Astrocyte (in vitro differentiated cells and primary cell): ENCODE measurements at regions not wholly inside any gene's neighbourhood (a gene's known extent, or its start where the extent isn't known, plus 50 kb on each side); places are given as distances from the start of the nearest gene placed in this dataset.

Experiments used
- DNase-seq: peaks from one replicate; pipeline ENCODE4 v3.0.0-alpha.2; 2010; ENCODE audit warnings: low read depth
- FAIRE-seq: peaks from 2 replicates; lab custom pipeline; 2011; peaks lifted over from hg19 to GRCh38; lab: Jason Lieb, UNC
- H2AFZ ChIP-seq: 2 replicates; pipeline ENCODE4 v1.6.0; 2012; ENCODE audit warnings: low read depth, low read length, inconsistent platforms
- H3K27ac ChIP-seq: 2 replicates; pipeline ENCODE4 v1.5.1; 2011; ENCODE audit warnings: low read depth, low read length, inconsistent platforms
- H3K27me3 ChIP-seq: 2 replicates; pipeline ENCODE4 v1.6.0; 2011; ENCODE audit warnings: low read length, inconsistent platforms; ENCODE audit not compliant: insufficient read depth
- H3K36me3 ChIP-seq: 2 replicates; pipeline ENCODE4 v1.5.1; 2011; ENCODE audit warnings: low read length, inconsistent platforms; ENCODE audit not compliant: insufficient read depth
- H3K4me1 ChIP-seq: 2 replicates; pipeline ENCODE4 v1.5.1; 2011; ENCODE audit warnings: low read length, inconsistent platforms; ENCODE audit not compliant: insufficient read depth
- H3K4me2 ChIP-seq: 2 replicates; pipeline ENCODE4 v1.6.0; 2012; ENCODE audit warnings: low read length, inconsistent platforms
- H3K4me3 ChIP-seq: 2 replicates; pipeline ENCODE4 v1.5.1; 2011; ENCODE audit warnings: low read depth, mild to moderate bottlenecking, low read length, inconsistent platforms; ENCODE audit not compliant: insufficient read depth
- H3K79me2 ChIP-seq: 2 replicates; pipeline ENCODE4 v1.6.0; 2012; ENCODE audit warnings: mild to moderate bottlenecking, low read length, inconsistent platforms; ENCODE audit not compliant: insufficient read depth
- H3K9ac ChIP-seq: 2 replicates; pipeline ENCODE4 v1.6.0; 2012; ENCODE audit warnings: mild to moderate bottlenecking, low read length, inconsistent platforms
- H3K9me3 ChIP-seq: 2 replicates; pipeline ENCODE4 v1.5.1; 2012; ENCODE audit warnings: low read depth, mild to moderate bottlenecking, low read length, inconsistent platforms; ENCODE audit not compliant: insufficient read depth
- H4K20me1 ChIP-seq: 2 replicates; pipeline ENCODE4 v1.6.0; 2012; ENCODE audit warnings: low read length, inconsistent platforms; ENCODE audit not compliant: insufficient read depth
- H3K27ac Mint-ChIP-seq: one replicate; pipeline ENCODE4 v1.8.0; 2021; ENCODE audit warnings: mild to moderate bottlenecking, mixed read lengths; ENCODE audit not compliant: unreplicated experiment
- H3K27me3 Mint-ChIP-seq: one replicate; pipeline ENCODE4 v1.8.0; 2021; ENCODE audit warnings: low read depth, mixed read lengths; ENCODE audit not compliant: unreplicated experiment
- H3K36me3 Mint-ChIP-seq: one replicate; pipeline ENCODE4 v1.8.0; 2021; ENCODE audit warnings: low read depth, mixed read lengths; ENCODE audit not compliant: unreplicated experiment
- H3K4me1 Mint-ChIP-seq: one replicate; pipeline ENCODE4 v1.8.0; 2021; ENCODE audit warnings: low read depth, mixed read lengths; ENCODE audit not compliant: unreplicated experiment
- H3K4me3 Mint-ChIP-seq: one replicate; pipeline ENCODE4 v1.8.0; 2021; ENCODE audit warnings: mild to moderate bottlenecking, moderate library complexity, mixed read lengths; ENCODE audit not compliant: unreplicated experiment
- H3K9me3 Mint-ChIP-seq: one replicate; pipeline ENCODE4 v1.8.0; 2021; ENCODE audit warnings: mild to moderate bottlenecking, mixed read lengths; ENCODE audit not compliant: unreplicated experiment
- CTCF ChIP-seq: IDR thresholded peaks from 2 replicates; pipeline ENCODE4 v1.5.1; 2011; ENCODE audit warnings: low read depth, mild to moderate bottlenecking, inconsistent platforms, low read length, moderate library complexity; ENCODE audit not compliant: insufficient read depth
- EZH2 ChIP-seq: IDR thresholded peaks from 2 replicates; pipeline ENCODE4 v1.6.1; 2012; ENCODE audit warnings: mild to moderate bottlenecking, low read length, inconsistent platforms; ENCODE audit not compliant: insufficient read depth

- H3K27me3 ChIP-seq = no peaks in the 10 kb centered on the region
- no peak overlapping the region for H2AFZ ChIP-seq
- Mint-ChIP-seq H3K27me3 (peaks cover 3% of the 10 kb centered on the region), H3K4me3 (no peak overlapping the region), H3K36me3 (peaks cover 1% of the 10 kb centered on the region), H3K4me1 (peaks cover 9% of the 10 kb centered on the region), H3K9me3 (no peaks in the 10 kb centered on the region), H3K27ac (no peak overlapping the region)
- FAIRE-seq = no peak
- no peak overlapping the region for H3K4me2 ChIP-seq
- H3K4me1 ChIP-seq = no peaks in the 10 kb centered on the region
- no peak overlapping the region for H3K4me3 ChIP-seq
- H3K9me3 ChIP-seq = no peaks in the 10 kb centered on the region
- H3K79me2 ChIP-seq = no peaks in the 10 kb centered on the region
- no peaks in the 10 kb centered on the region for H3K36me3 ChIP-seq
- H3K9ac ChIP-seq = no peak overlapping the region
- no peak for TF ChIP-seq EZH2
- TF ChIP-seq CTCF = no peak
- peak; percentile 80 for DNase-seq
- H4K20me1 ChIP-seq = no peaks in the 10 kb centered on the region
- H3K27ac ChIP-seq = no peak overlapping the region
Observed at GRCh38 chr6:89022798-89023197, 57.8 kb upstream of the PNRC1 start.

- Mint-ChIP-seq H3K36me3 (peaks cover 1% of the 10 kb centered on the region), H3K27me3 (peaks cover 2% of the 10 kb centered on the region), H3K4me3 (no peak overlapping the region), H3K27ac (no peak overlapping the region), H3K9me3 (peaks cover 4% of the 10 kb centered on the region), H3K4me1 (peaks cover 9% of the 10 kb centered on the region)
- H3K27ac ChIP-seq = no peak overlapping the region
- TF ChIP-seq EZH2 (no peak), CTCF (no peak)
- H3K27me3 ChIP-seq = no peaks in the 10 kb centered on the region
- no peaks in the 10 kb centered on the region for H3K9me3 ChIP-seq
- DNase-seq (no peak), FAIRE-seq (no peak)
- no peaks in the 10 kb centered on the region for H4K20me1 ChIP-seq
- H3K4me2 ChIP-seq = no peak overlapping the region
- H3K4me1 ChIP-seq = no peaks in the 10 kb centered on the region
- H3K9ac ChIP-seq = no peak overlapping the region
- H3K79me2 ChIP-seq = no peaks in the 10 kb centered on the region
- H2AFZ ChIP-seq = no peak overlapping the region
- H3K36me3 ChIP-seq = no peaks in the 10 kb centered on the region
- H3K4me3 ChIP-seq = no peak overlapping the region
Observed at GRCh38 chr6:89021629-89022028, 58.2 kb upstream of the RNGTT start.

GRCh38 chr6:89015971-89016370 is 52.6 kb upstream of the RNGTT start:
- Mint-ChIP-seq H3K9me3 (peaks cover 4% of the 10 kb centered on the region), H3K36me3 (no peaks in the 10 kb centered on the region)
- no peak for FAIRE-seq

More at GRCh38 chr6:89015971-89016370, 52.6 kb upstream of the RNGTT start:
- no peak overlapping the region for H3K27ac ChIP-seq
- no peaks in the 10 kb centered on the region for H3K9me3 ChIP-seq
- Mint-ChIP-seq H3K4me3 (no peak overlapping the region), H3K27me3 (peaks cover 2% of the 10 kb centered on the region), H3K27ac (no peak overlapping the region), H3K4me1 (no peaks in the 10 kb centered on the region)
- no peaks in the 10 kb centered on the region for H3K79me2 ChIP-seq
- H3K4me3 ChIP-seq = no peak overlapping the region
- no peak overlapping the region for H2AFZ ChIP-seq
- no peak for DNase-seq
- no peaks in the 10 kb centered on the region for H3K4me1 ChIP-seq
- no peaks in the 10 kb centered on the region for H4K20me1 ChIP-seq
- no peaks in the 10 kb centered on the region for H3K36me3 ChIP-seq
- no peak overlapping the region for H3K4me2 ChIP-seq
- TF ChIP-seq EZH2 = no peak
- no peak overlapping the region for H3K9ac ChIP-seq
- no peaks in the 10 kb centered on the region for H3K27me3 ChIP-seq
